ENCODE measurements at regions not wholly inside any gene's neighbourhood (a gene's known extent, or its start where the extent isn't known, plus 50 kb on each side); places are given as distances from the start of the nearest gene placed in this dataset.

DNA sequence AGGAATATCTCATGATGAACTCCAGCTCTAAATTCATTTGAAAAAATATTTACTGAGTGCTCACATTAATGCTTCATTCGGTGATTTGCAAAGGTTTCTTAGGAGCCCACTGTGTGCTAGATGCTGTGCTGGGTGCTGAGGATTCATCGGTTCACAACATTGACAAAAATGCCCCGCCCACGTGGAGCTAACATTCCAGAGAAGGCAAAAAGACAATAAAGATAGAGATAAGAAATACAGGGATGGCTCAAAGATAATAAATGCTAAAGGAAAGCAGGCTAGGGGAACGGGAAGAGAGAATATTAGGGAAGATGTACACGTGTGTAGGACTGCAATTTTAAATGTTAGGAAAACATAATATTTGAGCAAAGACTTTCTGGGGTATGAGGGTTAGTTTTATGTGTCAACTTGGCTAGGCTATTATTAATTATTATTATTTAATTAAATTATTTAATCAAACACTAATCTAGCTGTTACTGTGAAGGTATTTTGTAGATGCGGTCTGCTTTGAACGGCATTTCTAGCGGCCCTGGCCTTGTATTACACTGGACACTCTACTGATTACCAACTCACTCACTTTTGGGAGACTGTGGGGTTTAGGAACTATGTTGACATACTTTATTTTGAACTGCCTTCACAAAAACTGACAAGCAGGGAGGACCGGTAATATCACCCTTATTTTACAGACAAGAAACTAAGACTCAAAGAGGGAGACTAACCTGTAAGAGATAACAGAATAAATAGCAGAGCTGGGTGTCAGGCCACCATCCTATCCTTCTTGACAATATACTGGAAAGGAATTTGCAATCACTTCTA is 61.9 kb upstream of the IRF2 start:
- H3K9ac ChIP-seq (ENCODE audit: low read length): no peak overlapping the region
- no peak overlapping the region for H4K91ac ChIP-seq (ENCODE audit: low read depth, low read length)
- H2BK5ac ChIP-seq (ENCODE audit: low read depth, low read length, poor library complexity): no peak overlapping the region
- H3K23ac ChIP-seq (ENCODE audit: low read length): no peak overlapping the region
- no peak overlapping the region for H3K27ac ChIP-seq (ENCODE audit: low read depth, low read length)
- no peaks in the 10 kb centered on the region for H3K27me3 ChIP-seq (ENCODE audit: insufficient read depth, low read length)
- no peaks in the 10 kb centered on the region for H3K36me3 ChIP-seq (ENCODE audit: control insufficient read depth in 1 of 2, insufficient read depth in 2 of 2, low read length in 2 of 2)
- H2BK12ac ChIP-seq (ENCODE audit: low read length): no peak overlapping the region
- no peaks in the 10 kb centered on the region for H3K9me3 ChIP-seq (ENCODE audit: insufficient read depth, low read depth, low read length)
- H3K4me1 ChIP-seq (ENCODE audit: control insufficient read depth in 1 of 2, insufficient read depth in 2 of 2, low read length in 2 of 2): no peaks in the 10 kb centered on the region
- H3K18ac ChIP-seq (ENCODE audit: low read length): no peak overlapping the region
- no peak overlapping the region for H2AK5ac ChIP-seq (ENCODE audit: low read length)
- no peak overlapping the region for H2BK120ac ChIP-seq (ENCODE audit: insufficient read depth, low read length, poor library complexity)
- no peak overlapping the region for H3K14ac ChIP-seq (ENCODE audit: low read length)
- no peak overlapping the region for H2AFZ ChIP-seq (ENCODE audit: insufficient read depth, low read length, poor library complexity)
- H3K4me2 ChIP-seq (ENCODE audit: low read length): peak overlapping the region; percentile 85
- no peak overlapping the region for H3K4me3 ChIP-seq (ENCODE audit: low read depth, low read length)
- peaks cover 3% of the 10 kb centered on the region for H3K79me1 ChIP-seq (ENCODE audit: low read length)
- no peaks in the 10 kb centered on the region for H3K79me2 ChIP-seq (ENCODE audit: control insufficient read depth, insufficient read depth, low read length, poor library complexity)
- no CpG with 5 or more reads among the region's 10 CpGs for WGBS (ENCODE audit: extremely low coverage, insufficient coverage, insufficient read length)
- peak in 1 of 2 donors; percentile 77 for DNase-seq
- no peak overlapping the region for H3K4ac ChIP-seq (ENCODE audit: low read depth, low read length)
- no peak overlapping the region for H4K12ac ChIP-seq (ENCODE audit: low read depth, low read length)
- no peak overlapping the region for H4K8ac ChIP-seq (ENCODE audit: low read depth, low read length)

DNA sequence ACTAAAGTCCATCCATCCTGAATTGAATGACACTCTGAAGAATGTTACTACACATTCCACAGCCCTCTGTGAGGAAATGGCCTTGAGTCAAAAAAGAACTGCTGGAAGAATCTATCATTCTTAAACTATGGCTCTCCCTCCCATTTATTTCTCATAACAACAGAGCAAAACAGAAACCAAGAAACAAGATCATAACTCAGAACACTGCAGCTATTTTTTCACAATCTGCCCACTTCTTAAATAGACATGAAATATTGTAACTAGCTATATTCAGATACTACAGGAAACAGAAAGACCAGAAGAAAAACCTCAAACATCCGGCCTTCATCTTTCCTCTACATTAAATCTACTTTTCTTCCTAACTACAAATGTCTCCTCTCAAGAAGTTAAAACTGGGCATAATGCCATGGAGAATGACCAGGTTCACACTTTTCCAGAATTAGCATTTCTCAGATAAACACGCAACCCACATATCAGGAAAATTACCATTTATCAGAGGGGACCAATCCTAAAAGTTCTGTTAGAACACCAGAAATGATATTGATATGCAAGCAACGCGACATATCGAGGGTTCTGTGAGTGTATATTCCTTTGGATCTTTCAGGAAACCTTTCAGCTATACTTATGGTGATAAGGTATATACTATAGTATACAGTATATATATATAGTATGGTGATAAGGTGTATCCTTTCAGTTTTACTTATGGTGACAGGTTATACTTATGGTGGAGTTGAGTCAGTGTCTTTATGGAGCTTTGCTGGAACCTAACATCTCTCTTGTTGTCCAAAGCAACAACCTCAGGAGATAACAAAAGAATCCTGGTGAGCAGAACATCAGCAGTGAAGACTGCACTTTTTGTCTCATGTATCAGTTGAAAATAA is 60.4 kb upstream of the IRF2 start:
- Histone ChIP-seq H3K4me3 (ENCODE audit: low read depth, low read length) (no peak overlapping the region), H3K4me2 (ENCODE audit: low read length) (no peak overlapping the region), H2BK5ac (ENCODE audit: low read depth, low read length, poor library complexity) (no peak overlapping the region), H2BK12ac (ENCODE audit: low read length) (no peak overlapping the region), H3K14ac (ENCODE audit: low read length) (no peak overlapping the region), H3K4me1 (ENCODE audit: control insufficient read depth in 1 of 2, insufficient read depth in 2 of 2, low read length in 2 of 2) (no peaks in the 10 kb centered on the region), H3K23ac (ENCODE audit: low read length) (no peak overlapping the region), H3K9me3 (ENCODE audit: insufficient read depth, low read depth, low read length) (no peaks in the 10 kb centered on the region), H3K79me1 (ENCODE audit: low read length) (peaks cover 3% of the 10 kb centered on the region), H3K27ac (ENCODE audit: low read depth, low read length) (no peak overlapping the region), H3K4ac (ENCODE audit: low read depth, low read length) (no peak overlapping the region), H3K79me2 (ENCODE audit: control insufficient read depth, insufficient read depth, low read length, poor library complexity) (no peaks in the 10 kb centered on the region), H2AFZ (ENCODE audit: insufficient read depth, low read length, poor library complexity) (no peak overlapping the region), H3K18ac (ENCODE audit: low read length) (no peak overlapping the region), H4K12ac (ENCODE audit: low read depth, low read length) (no peak overlapping the region), H4K8ac (ENCODE audit: low read depth, low read length) (no peak overlapping the region), H2BK120ac (ENCODE audit: insufficient read depth, low read length, poor library complexity) (no peak overlapping the region), H3K36me3 (ENCODE audit: control insufficient read depth in 1 of 2, insufficient read depth in 2 of 2, low read length in 2 of 2) (no peaks in the 10 kb centered on the region), H3K27me3 (ENCODE audit: insufficient read depth, low read length) (no peaks in the 10 kb centered on the region), H3K9ac (ENCODE audit: low read length) (no peak overlapping the region), H4K91ac (ENCODE audit: low read depth, low read length) (no peak overlapping the region), H2AK5ac (ENCODE audit: low read length) (no peak overlapping the region)
- WGBS (ENCODE audit: extremely low coverage, insufficient coverage, insufficient read length): no CpG with 5 or more reads among the region's 5 CpGs
- DNase-seq: peak; percentile 6 to 79

DNA sequence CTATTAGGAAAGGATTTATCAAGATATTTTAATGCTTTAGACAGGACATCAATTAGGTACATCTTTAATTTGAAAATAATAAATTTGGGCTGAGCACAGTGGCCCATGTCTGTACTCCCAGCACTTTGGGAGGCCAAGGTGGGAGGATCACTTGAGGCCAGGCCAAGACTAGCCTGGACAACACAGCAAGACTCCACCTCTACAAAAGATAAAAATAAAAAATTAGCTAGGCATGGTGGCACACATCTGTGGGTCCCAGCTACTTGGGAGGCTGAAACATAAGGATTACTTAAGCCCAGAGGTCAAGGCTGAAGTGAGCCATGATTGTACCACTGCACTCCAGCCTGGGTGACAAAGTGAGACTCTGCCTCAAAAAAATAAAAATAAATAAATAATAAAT is 59.6 kb upstream of the IRF2 start:
- H3K23ac ChIP-seq (ENCODE audit: low read length): no peak overlapping the region
- H2BK12ac ChIP-seq (ENCODE audit: low read length): no peak overlapping the region
- no peaks in the 10 kb centered on the region for H3K4me1 ChIP-seq (ENCODE audit: control insufficient read depth in 1 of 2, insufficient read depth in 2 of 2, low read length in 2 of 2)
- H2AK5ac ChIP-seq (ENCODE audit: low read length): no peak overlapping the region
- H2AFZ ChIP-seq (ENCODE audit: insufficient read depth, low read length, poor library complexity): no peak overlapping the region
- H3K27me3 ChIP-seq (ENCODE audit: insufficient read depth, low read length): no peaks in the 10 kb centered on the region
- H3K27ac ChIP-seq (ENCODE audit: low read depth, low read length): no peak overlapping the region
- no peak overlapping the region for H3K4ac ChIP-seq (ENCODE audit: low read depth, low read length)
- no peak overlapping the region for H4K8ac ChIP-seq (ENCODE audit: low read depth, low read length)
- no peak overlapping the region for H2BK5ac ChIP-seq (ENCODE audit: low read depth, low read length, poor library complexity)
- H3K9me3 ChIP-seq (ENCODE audit: insufficient read depth, low read depth, low read length): no peaks in the 10 kb centered on the region
- no peaks in the 10 kb centered on the region for H3K79me2 ChIP-seq (ENCODE audit: control insufficient read depth, insufficient read depth, low read length, poor library complexity)
- H3K79me1 ChIP-seq (ENCODE audit: low read length): peaks cover 3% of the 10 kb centered on the region
- no peak overlapping the region for H3K4me3 ChIP-seq (ENCODE audit: low read depth, low read length)
- H4K12ac ChIP-seq (ENCODE audit: low read depth, low read length): no peak overlapping the region
- H3K18ac ChIP-seq (ENCODE audit: low read length): no peak overlapping the region
- no peak overlapping the region for H4K91ac ChIP-seq (ENCODE audit: low read depth, low read length)
- H2BK120ac ChIP-seq (ENCODE audit: insufficient read depth, low read length, poor library complexity): no peak overlapping the region
- no peak overlapping the region for H3K9ac ChIP-seq (ENCODE audit: low read length)
- no peak overlapping the region for H3K4me2 ChIP-seq (ENCODE audit: low read length)
- H3K14ac ChIP-seq (ENCODE audit: low read length): no peak overlapping the region
- no peak for DNase-seq
- H3K36me3 ChIP-seq (ENCODE audit: control insufficient read depth in 1 of 2, insufficient read depth in 2 of 2, low read length in 2 of 2): no peaks in the 10 kb centered on the region

DNA sequence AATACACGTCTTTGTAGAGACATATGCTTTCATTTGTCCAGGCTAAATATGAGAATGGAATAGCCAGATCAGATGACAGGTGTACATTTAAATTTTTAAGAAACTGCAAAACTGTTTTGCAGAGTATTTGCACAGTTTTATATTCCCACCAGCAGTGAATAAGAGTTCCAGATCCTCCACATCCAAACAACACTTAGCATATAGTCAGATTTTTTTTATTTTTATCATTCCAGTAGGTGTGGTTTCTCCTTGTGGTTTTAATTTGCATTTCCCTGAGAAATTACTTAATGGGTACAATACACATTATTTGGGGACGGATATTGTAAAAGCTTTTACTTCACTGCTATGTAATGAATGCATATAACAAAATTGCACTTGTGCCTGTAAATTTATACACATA is 56.7 kb upstream of the IRF2 start:
- Histone ChIP-seq H3K36me3 (ENCODE audit: control insufficient read depth in 1 of 2, insufficient read depth in 2 of 2, low read length in 2 of 2) (no peaks in the 10 kb centered on the region), H2AK5ac (ENCODE audit: low read length) (no peak overlapping the region), H3K18ac (ENCODE audit: low read length) (no peak overlapping the region), H2BK12ac (ENCODE audit: low read length) (no peak overlapping the region), H3K27me3 (ENCODE audit: insufficient read depth, low read length) (no peaks in the 10 kb centered on the region), H2AFZ (ENCODE audit: insufficient read depth, low read length, poor library complexity) (no peak overlapping the region), H3K27ac (ENCODE audit: low read depth, low read length) (no peak overlapping the region), H3K4me1 (ENCODE audit: control insufficient read depth in 1 of 2, insufficient read depth in 2 of 2, low read length in 2 of 2) (no peaks in the 10 kb centered on the region), H3K79me1 (ENCODE audit: low read length) (no peaks in the 10 kb centered on the region), H3K79me2 (ENCODE audit: control insufficient read depth, insufficient read depth, low read length, poor library complexity) (no peaks in the 10 kb centered on the region), H3K9ac (ENCODE audit: low read length) (no peak overlapping the region), H2BK120ac (ENCODE audit: insufficient read depth, low read length, poor library complexity) (no peak overlapping the region), H3K23ac (ENCODE audit: low read length) (no peak overlapping the region), H3K4ac (ENCODE audit: low read depth, low read length) (no peak overlapping the region), H2BK5ac (ENCODE audit: low read depth, low read length, poor library complexity) (no peak overlapping the region), H3K9me3 (ENCODE audit: insufficient read depth, low read depth, low read length) (no peaks in the 10 kb centered on the region), H4K12ac (ENCODE audit: low read depth, low read length) (no peak overlapping the region), H3K4me3 (ENCODE audit: low read depth, low read length) (no peak overlapping the region), H3K14ac (ENCODE audit: low read length) (no peak overlapping the region), H3K4me2 (ENCODE audit: low read length) (no peak overlapping the region), H4K8ac (ENCODE audit: low read depth, low read length) (no peak overlapping the region), H4K91ac (ENCODE audit: low read depth, low read length) (no peak overlapping the region)
- no CpG with 5 or more reads among the region's 2 CpGs for WGBS (ENCODE audit: extremely low coverage, insufficient coverage, insufficient read length)
- DNase-seq: no peak
